ENCODE measurements at regions not wholly inside any gene's neighbourhood (a gene's known extent, or its start where the extent isn't known, plus 50 kb on each side); places are given as distances from the start of the nearest gene placed in this dataset.

DNA sequence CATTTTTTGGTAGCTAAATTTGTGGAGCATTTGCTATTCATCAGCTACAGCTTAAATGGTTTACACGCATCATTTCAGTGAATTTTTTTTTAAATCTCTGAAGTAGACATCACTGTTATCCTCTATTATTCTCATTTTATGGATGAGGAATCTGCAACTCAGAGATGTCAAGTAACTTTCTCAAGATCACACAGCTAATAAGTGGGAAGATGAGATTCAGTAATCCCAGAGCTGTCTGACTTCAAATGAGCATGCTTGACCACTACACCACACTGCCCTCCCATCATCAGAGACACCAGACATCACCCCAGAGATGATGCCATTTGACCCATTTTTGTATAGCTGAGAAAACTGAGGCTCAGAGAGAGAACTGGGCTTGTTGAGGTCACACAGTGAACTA is 116.4 kb downstream of the RRAGC start:
- intact Hi-C loops (cut with micrococcal nuclease; ENCODE audit: unreplicated experiment), result no loop called here
- H3K4me1 Mint-ChIP-seq (ENCODE audit: low read depth, unreplicated experiment), result no peaks in the 10 kb centered on the region
- peaks cover 20% of the 10 kb centered on the region for H3K27me3 Mint-ChIP-seq (ENCODE audit: unreplicated experiment)
- no peak for DNase-seq
- no peaks in the 10 kb centered on the region for H3K36me3 Mint-ChIP-seq (ENCODE audit: insufficient read depth, unreplicated experiment)
- H3K27ac Mint-ChIP-seq (ENCODE audit: unreplicated experiment), result no peak overlapping the region
- TF ChIP-seq, protein P1, sequence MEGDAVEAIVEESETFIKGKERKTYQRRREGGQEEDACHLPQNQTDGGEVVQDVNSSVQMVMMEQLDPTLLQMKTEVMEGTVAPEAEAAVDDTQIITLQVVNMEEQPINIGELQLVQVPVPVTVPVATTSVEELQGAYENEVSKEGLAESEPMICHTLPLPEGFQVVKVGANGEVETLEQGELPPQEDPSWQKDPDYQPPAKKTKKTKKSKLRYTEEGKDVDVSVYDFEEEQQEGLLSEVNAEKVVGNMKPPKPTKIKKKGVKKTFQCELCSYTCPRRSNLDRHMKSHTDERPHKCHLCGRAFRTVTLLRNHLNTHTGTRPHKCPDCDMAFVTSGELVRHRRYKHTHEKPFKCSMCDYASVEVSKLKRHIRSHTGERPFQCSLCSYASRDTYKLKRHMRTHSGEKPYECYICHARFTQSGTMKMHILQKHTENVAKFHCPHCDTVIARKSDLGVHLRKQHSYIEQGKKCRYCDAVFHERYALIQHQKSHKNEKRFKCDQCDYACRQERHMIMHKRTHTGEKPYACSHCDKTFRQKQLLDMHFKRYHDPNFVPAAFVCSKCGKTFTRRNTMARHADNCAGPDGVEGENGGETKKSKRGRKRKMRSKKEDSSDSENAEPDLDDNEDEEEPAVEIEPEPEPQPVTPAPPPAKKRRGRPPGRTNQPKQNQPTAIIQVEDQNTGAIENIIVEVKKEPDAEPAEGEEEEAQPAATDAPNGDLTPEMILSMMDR (IDR thresholded peaks at IDR 0.05; ENCODE audit: unreplicated experiment), result no peak
- CTCF ChIA-PET, result interaction anchor here (0.6 to 0.9 kb wide), 2 partner anchors 15 to 23 kb away, joined by 3 read pairs; no protein-coding TSS in a partner anchor
- no peak overlapping the region for H3K4me3 Mint-ChIP-seq (ENCODE audit: low read depth, unreplicated experiment)
- no TSS peak for BruUV-seq (replicated peaks)
- H3K9me3 Mint-ChIP-seq (ENCODE audit: low read depth, unreplicated experiment), result no peaks in the 10 kb centered on the region

DNA sequence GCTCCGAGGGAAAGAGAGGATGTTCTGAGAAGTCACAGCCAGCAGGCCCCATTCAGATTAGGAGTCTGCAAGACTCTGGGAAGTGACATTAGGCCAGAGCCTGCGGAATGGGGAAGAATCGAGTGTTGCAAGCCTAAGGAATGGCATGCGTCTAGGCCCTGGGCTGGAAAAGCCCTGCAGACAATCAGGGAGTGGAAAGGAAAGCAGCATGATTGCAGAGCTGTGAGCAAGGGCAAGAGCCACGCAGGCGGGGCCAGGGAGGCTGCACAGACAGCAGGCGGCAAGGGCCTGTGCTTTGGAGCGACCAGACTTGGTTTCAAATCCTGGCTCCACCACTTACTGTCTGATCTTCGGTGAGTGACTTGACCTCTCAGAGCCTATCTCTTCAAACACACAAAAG is 118.2 kb downstream of the RRAGC start:
- H3K27ac Mint-ChIP-seq (ENCODE audit: unreplicated experiment), result no peak overlapping the region
- CTCF ChIA-PET, result interaction anchor here (0.7 kb wide), 1 partner anchor 802 kb away, joined by 3 read pairs; no protein-coding TSS in a partner anchor

DNA sequence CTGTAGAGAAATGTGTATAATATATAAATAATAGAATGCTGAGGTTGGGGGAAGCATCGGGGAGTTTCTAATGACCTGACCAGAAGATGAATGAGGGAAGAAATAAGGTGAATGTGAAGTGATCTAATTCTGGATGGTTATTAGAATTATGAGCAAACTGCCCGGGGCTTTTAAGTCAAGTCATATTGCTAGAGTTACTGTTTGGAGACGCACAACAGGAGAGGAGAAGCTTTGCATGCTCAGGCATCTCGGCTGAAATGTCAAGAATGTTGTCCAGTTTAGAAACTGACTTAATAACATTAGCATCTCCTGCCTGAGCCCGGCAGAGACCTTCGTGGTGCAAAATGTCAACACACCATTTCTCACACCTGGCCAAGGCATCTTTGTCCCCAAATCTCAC is 119.1 kb downstream of the RRAGC start:
- DNase-seq, result no peak
- no peaks in the 10 kb centered on the region for H3K9me3 Mint-ChIP-seq (ENCODE audit: low read depth, unreplicated experiment)
- CTCF ChIA-PET, result no interaction called here

More for the DNA sequence above, 118.2 kb downstream of the RRAGC start:
- no peaks in the 10 kb centered on the region for H3K9me3 Mint-ChIP-seq (ENCODE audit: low read depth, unreplicated experiment)
- BruUV-seq (replicated peaks), result no TSS peak
- DNase-seq, result no peak
- H3K4me1 Mint-ChIP-seq (ENCODE audit: low read depth, unreplicated experiment), result no peaks in the 10 kb centered on the region
- TF ChIP-seq, protein P1 (IDR thresholded peaks at IDR 0.05; ENCODE audit: unreplicated experiment), result no peak
- intact Hi-C loops (cut with micrococcal nuclease; ENCODE audit: unreplicated experiment), result no loop called here
- H3K4me3 Mint-ChIP-seq (ENCODE audit: low read depth, unreplicated experiment), result no peak overlapping the region
- peaks cover 22% of the 10 kb centered on the region for H3K27me3 Mint-ChIP-seq (ENCODE audit: unreplicated experiment)
- no peaks in the 10 kb centered on the region for H3K36me3 Mint-ChIP-seq (ENCODE audit: insufficient read depth, unreplicated experiment)

DNA sequence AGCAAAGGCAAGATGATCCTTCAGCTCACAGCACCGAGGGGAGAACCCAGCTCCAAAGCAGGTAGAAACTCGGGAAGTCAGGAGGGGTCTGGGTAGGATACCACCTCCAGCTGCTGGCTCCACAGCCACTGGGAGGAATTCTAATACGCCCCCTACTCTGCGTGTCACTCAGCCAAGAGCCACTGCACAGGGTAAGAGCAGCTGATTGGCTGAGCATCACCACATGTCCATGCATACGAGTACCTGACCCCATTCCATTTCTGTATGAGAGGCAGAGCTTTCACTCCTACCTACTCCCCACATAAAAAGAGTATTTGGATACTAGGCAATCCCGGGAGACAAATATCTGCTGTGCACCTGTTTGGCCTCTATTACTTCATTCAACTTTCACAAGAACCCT is 121.4 kb downstream of the RRAGC start:
- DNase-seq, result no peak
- Mint-ChIP-seq H3K36me3 (ENCODE audit: insufficient read depth, unreplicated experiment) (no peaks in the 10 kb centered on the region), H3K9me3 (ENCODE audit: low read depth, unreplicated experiment) (no peaks in the 10 kb centered on the region), H3K27ac (ENCODE audit: unreplicated experiment) (no peak overlapping the region), H3K4me1 (ENCODE audit: low read depth, unreplicated experiment) (peaks cover 11% of the 10 kb centered on the region), H3K4me3 (ENCODE audit: low read depth, unreplicated experiment) (no peak overlapping the region), H3K27me3 (ENCODE audit: unreplicated experiment) (peaks cover 42% of the 10 kb centered on the region)
- no TSS peak for BruUV-seq (replicated peaks)
- intact Hi-C loops (cut with micrococcal nuclease; ENCODE audit: unreplicated experiment), result no loop called here
- CTCF ChIA-PET, result no interaction called here
- TF ChIP-seq, protein P1 (IDR thresholded peaks at IDR 0.05; ENCODE audit: unreplicated experiment), result no peak

More for the DNA sequence above, 119.1 kb downstream of the RRAGC start:
- peaks cover 22% of the 10 kb centered on the region for H3K27me3 Mint-ChIP-seq (ENCODE audit: unreplicated experiment)
- H3K36me3 Mint-ChIP-seq (ENCODE audit: insufficient read depth, unreplicated experiment), result no peaks in the 10 kb centered on the region
- intact Hi-C loops (cut with micrococcal nuclease; ENCODE audit: unreplicated experiment), result no loop called here
- TF ChIP-seq, protein P1 (IDR thresholded peaks at IDR 0.05; ENCODE audit: unreplicated experiment), result no peak
- H3K4me3 Mint-ChIP-seq (ENCODE audit: low read depth, unreplicated experiment), result no peak overlapping the region
- H3K27ac Mint-ChIP-seq (ENCODE audit: unreplicated experiment), result no peak overlapping the region
- H3K4me1 Mint-ChIP-seq (ENCODE audit: low read depth, unreplicated experiment), result peaks cover 6% of the 10 kb centered on the region
- no TSS peak for BruUV-seq (replicated peaks)

Measured in Calu3 (cell line).